ENCODE measurements at regions not wholly inside any gene's neighbourhood (a gene's known extent, or its start where the extent isn't known, plus 50 kb on each side); places are given as distances from the start of the nearest gene placed in this dataset.
"Not testable (repeated sequence)": the region's sequence is repeated elsewhere in the genome, so short reads cannot be mapped to it uniquely, and the experiment has no call there.

GRCh38 chr13:85557691-85558467 lies 241.3 kb downstream of the SLITRK6 start:
- Histone ChIP-seq H3K9me3 (ENCODE audit: control insufficient read depth, low read length) (no peaks in the 10 kb centered on the region), H3K27ac (ENCODE audit: insufficient read depth, low read length, poor library complexity, severe bottlenecking) (no peak overlapping the region), H3K27me3 (replicated peaks; ENCODE audit: control insufficient read depth, insufficient read depth, low read length, poor library complexity, severe bottlenecking) (no peaks in the 10 kb centered on the region), H3K36me3 (ENCODE audit: control insufficient read depth, insufficient read depth, low read length) (no peaks in the 10 kb centered on the region), H3K4me3 (ENCODE audit: insufficient read depth, low read depth, low read length, poor library complexity, severe bottlenecking) (no peak overlapping the region), H3K4me1 (ENCODE audit: control insufficient read depth, insufficient read depth, low read length, poor library complexity, severe bottlenecking) (no peaks in the 10 kb centered on the region)
- DNase-seq, result no peak

- Histone ChIP-seq H3K4me3 (ENCODE audit: insufficient read depth, low read depth, low read length, poor library complexity, severe bottlenecking) (no peak overlapping the region), H3K27me3 (replicated peaks; ENCODE audit: control insufficient read depth, insufficient read depth, low read length, poor library complexity, severe bottlenecking) (no peaks in the 10 kb centered on the region), H3K9me3 (ENCODE audit: control insufficient read depth, low read length) (no peaks in the 10 kb centered on the region), H3K4me1 (ENCODE audit: control insufficient read depth, insufficient read depth, low read length, poor library complexity, severe bottlenecking) (no peaks in the 10 kb centered on the region), H3K36me3 (ENCODE audit: control insufficient read depth, insufficient read depth, low read length) (no peaks in the 10 kb centered on the region), H3K27ac (ENCODE audit: insufficient read depth, low read length, poor library complexity, severe bottlenecking) (no peak overlapping the region)
- DNase-seq, result no peak
Observed at GRCh38 chr13:85551012-85551411, 248.2 kb downstream of the SLITRK6 start.

GRCh38 chr13:85549819-85550218 lies 249.4 kb downstream of the SLITRK6 start:
- DNase-seq, result no peak
- Histone ChIP-seq H3K27me3 (replicated peaks; ENCODE audit: control insufficient read depth, insufficient read depth, low read length, poor library complexity, severe bottlenecking) (no peaks in the 10 kb centered on the region), H3K4me1 (ENCODE audit: control insufficient read depth, insufficient read depth, low read length, poor library complexity, severe bottlenecking) (no peaks in the 10 kb centered on the region), H3K4me3 (ENCODE audit: insufficient read depth, low read depth, low read length, poor library complexity, severe bottlenecking) (no peak overlapping the region), H3K9me3 (ENCODE audit: control insufficient read depth, low read length) (no peaks in the 10 kb centered on the region), H3K36me3 (ENCODE audit: control insufficient read depth, insufficient read depth, low read length) (no peaks in the 10 kb centered on the region), H3K27ac (ENCODE audit: insufficient read depth, low read length, poor library complexity, severe bottlenecking) (no peak overlapping the region)

GRCh38 chr13:85548845-85549244 lies 250.4 kb downstream of the SLITRK6 start:
- H3K27ac ChIP-seq (ENCODE audit: insufficient read depth, low read length, poor library complexity, severe bottlenecking); H3K4me1 ChIP-seq (ENCODE audit: control insufficient read depth, insufficient read depth, low read length, poor library complexity, severe bottlenecking); H3K27me3 ChIP-seq (replicated peaks; ENCODE audit: control insufficient read depth, insufficient read depth, low read length, poor library complexity, severe bottlenecking); DNase-seq; H3K4me3 ChIP-seq (ENCODE audit: insufficient read depth, low read depth, low read length, poor library complexity, severe bottlenecking); H3K9me3 ChIP-seq (ENCODE audit: control insufficient read depth, low read length); H3K36me3 ChIP-seq (ENCODE audit: control insufficient read depth, insufficient read depth, low read length): not testable (repeated sequence)

- Histone ChIP-seq H3K9me3 (ENCODE audit: control insufficient read depth, low read length) (no peaks in the 10 kb centered on the region), H3K36me3 (ENCODE audit: control insufficient read depth, insufficient read depth, low read length) (no peaks in the 10 kb centered on the region), H3K27me3 (replicated peaks; ENCODE audit: control insufficient read depth, insufficient read depth, low read length, poor library complexity, severe bottlenecking) (no peaks in the 10 kb centered on the region), H3K4me3 (ENCODE audit: insufficient read depth, low read depth, low read length, poor library complexity, severe bottlenecking) (no peak overlapping the region), H3K4me1 (ENCODE audit: control insufficient read depth, insufficient read depth, low read length, poor library complexity, severe bottlenecking) (no peaks in the 10 kb centered on the region), H3K27ac (ENCODE audit: insufficient read depth, low read length, poor library complexity, severe bottlenecking) (no peak overlapping the region)
- DNase-seq, result no peak
Observed at GRCh38 chr13:85545771-85546170, 253.4 kb downstream of the SLITRK6 start.

GRCh38 chr13:85544756-85545155 lies 254.5 kb downstream of the SLITRK6 start:
- no peak overlapping the region for H3K4me3 ChIP-seq (ENCODE audit: insufficient read depth, low read depth, low read length, poor library complexity, severe bottlenecking)
- H3K27me3 ChIP-seq (replicated peaks; ENCODE audit: control insufficient read depth, insufficient read depth, low read length, poor library complexity, severe bottlenecking), result no peaks in the 10 kb centered on the region

GRCh38 chr13:85543144-85543543 lies 256.1 kb downstream of the SLITRK6 start:
- Histone ChIP-seq H3K27me3 (replicated peaks; ENCODE audit: control insufficient read depth, insufficient read depth, low read length, poor library complexity, severe bottlenecking) (no peaks in the 10 kb centered on the region), H3K27ac (ENCODE audit: insufficient read depth, low read length, poor library complexity, severe bottlenecking) (no peak overlapping the region), H3K4me3 (ENCODE audit: insufficient read depth, low read depth, low read length, poor library complexity, severe bottlenecking) (no peak overlapping the region), H3K9me3 (ENCODE audit: control insufficient read depth, low read length) (no peaks in the 10 kb centered on the region), H3K4me1 (ENCODE audit: control insufficient read depth, insufficient read depth, low read length, poor library complexity, severe bottlenecking) (no peaks in the 10 kb centered on the region), H3K36me3 (ENCODE audit: control insufficient read depth, insufficient read depth, low read length) (no peaks in the 10 kb centered on the region)
- DNase-seq, result no peak

More at GRCh38 chr13:85544756-85545155, 254.5 kb downstream of the SLITRK6 start:
- Histone ChIP-seq H3K36me3 (ENCODE audit: control insufficient read depth, insufficient read depth, low read length) (no peaks in the 10 kb centered on the region), H3K9me3 (ENCODE audit: control insufficient read depth, low read length) (no peaks in the 10 kb centered on the region), H3K27ac (ENCODE audit: insufficient read depth, low read length, poor library complexity, severe bottlenecking) (no peak overlapping the region), H3K4me1 (ENCODE audit: control insufficient read depth, insufficient read depth, low read length, poor library complexity, severe bottlenecking) (no peaks in the 10 kb centered on the region)
- no peak for DNase-seq

- no peaks in the 10 kb centered on the region for H3K36me3 ChIP-seq (ENCODE audit: control insufficient read depth, insufficient read depth, low read length)
- H3K27ac ChIP-seq (ENCODE audit: insufficient read depth, low read length, poor library complexity, severe bottlenecking), result no peak overlapping the region
- H3K4me1 ChIP-seq (ENCODE audit: control insufficient read depth, insufficient read depth, low read length, poor library complexity, severe bottlenecking), result no peaks in the 10 kb centered on the region
- DNase-seq, result no peak
- no peaks in the 10 kb centered on the region for H3K27me3 ChIP-seq (replicated peaks; ENCODE audit: control insufficient read depth, insufficient read depth, low read length, poor library complexity, severe bottlenecking)
- no peak overlapping the region for H3K4me3 ChIP-seq (ENCODE audit: insufficient read depth, low read depth, low read length, poor library complexity, severe bottlenecking)
- H3K9me3 ChIP-seq (ENCODE audit: control insufficient read depth, low read length), result no peaks in the 10 kb centered on the region
Observed at GRCh38 chr13:85541476-85541875, 257.7 kb downstream of the SLITRK6 start.

- Histone ChIP-seq H3K9me3 (ENCODE audit: control insufficient read depth, low read length) (no peaks in the 10 kb centered on the region), H3K4me3 (ENCODE audit: insufficient read depth, low read depth, low read length, poor library complexity, severe bottlenecking) (no peak overlapping the region), H3K4me1 (ENCODE audit: control insufficient read depth, insufficient read depth, low read length, poor library complexity, severe bottlenecking) (no peaks in the 10 kb centered on the region), H3K27me3 (replicated peaks; ENCODE audit: control insufficient read depth, insufficient read depth, low read length, poor library complexity, severe bottlenecking) (no peaks in the 10 kb centered on the region), H3K27ac (ENCODE audit: insufficient read depth, low read length, poor library complexity, severe bottlenecking) (no peak overlapping the region), H3K36me3 (ENCODE audit: control insufficient read depth, insufficient read depth, low read length) (no peaks in the 10 kb centered on the region)
- DNase-seq, result no peak
Observed at GRCh38 chr13:85538957-85539356, 260.3 kb downstream of the SLITRK6 start.

- H3K4me3 ChIP-seq (ENCODE audit: insufficient read depth, low read depth, low read length, poor library complexity, severe bottlenecking), result no peak overlapping the region
- no peak overlapping the region for H3K27ac ChIP-seq (ENCODE audit: insufficient read depth, low read length, poor library complexity, severe bottlenecking)
- no peaks in the 10 kb centered on the region for H3K36me3 ChIP-seq (ENCODE audit: control insufficient read depth, insufficient read depth, low read length)
- no peaks in the 10 kb centered on the region for H3K4me1 ChIP-seq (ENCODE audit: control insufficient read depth, insufficient read depth, low read length, poor library complexity, severe bottlenecking)
- DNase-seq, result no peak
- no peaks in the 10 kb centered on the region for H3K9me3 ChIP-seq (ENCODE audit: control insufficient read depth, low read length)
- H3K27me3 ChIP-seq (replicated peaks; ENCODE audit: control insufficient read depth, insufficient read depth, low read length, poor library complexity, severe bottlenecking), result no peaks in the 10 kb centered on the region
Observed at GRCh38 chr13:85537601-85538000, 261.6 kb downstream of the SLITRK6 start.
